ENCODE measurements at regions not wholly inside any gene's neighbourhood (a gene's known extent, or its start where the extent isn't known, plus 50 kb on each side); places are given as distances from the start of the nearest gene placed in this dataset.
"Not testable (repeated sequence)": the region's sequence is repeated elsewhere in the genome, so short reads cannot be mapped to it uniquely, and the experiment has no call there.

DNA sequence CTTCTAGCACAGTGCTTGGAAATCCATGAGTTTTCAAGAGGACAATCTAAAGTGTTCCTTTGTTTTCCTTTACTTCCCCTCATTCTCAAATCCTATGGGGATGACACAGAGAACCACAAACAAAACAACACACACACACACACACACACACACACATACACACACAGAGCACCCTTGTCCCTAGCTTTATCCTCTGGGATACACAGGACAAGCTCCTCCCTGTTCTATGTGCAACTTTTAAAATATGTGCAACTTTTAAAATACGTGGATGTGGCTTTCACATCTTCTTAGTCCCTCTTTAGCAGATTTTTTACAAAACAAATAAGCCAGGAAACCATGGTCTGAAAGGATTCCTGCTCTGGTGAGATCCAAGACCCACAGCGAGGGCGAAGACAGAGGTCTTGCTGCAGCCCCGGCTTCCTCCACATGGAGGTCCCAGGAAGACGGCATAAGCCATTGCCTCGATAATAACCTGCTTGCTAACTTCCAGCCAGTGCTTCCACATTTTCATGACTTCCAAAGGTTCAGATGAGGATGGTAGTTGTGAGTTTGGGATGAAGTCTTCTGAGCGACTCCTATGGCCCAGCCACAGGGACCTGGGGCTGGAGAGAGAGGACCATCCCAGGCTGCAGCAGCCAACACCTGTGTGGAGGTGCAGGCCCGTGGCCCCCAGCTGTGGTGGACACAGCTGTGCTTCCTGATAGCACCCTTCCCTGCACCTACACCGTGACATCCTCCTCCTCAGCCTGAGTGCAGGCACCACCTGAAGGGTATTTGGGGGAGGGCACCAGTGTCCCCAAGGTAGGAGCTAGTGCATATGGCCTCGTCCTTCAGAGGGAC, 62.8 kb upstream of the CD93 start:
- no peak for DNase-seq

DNA sequence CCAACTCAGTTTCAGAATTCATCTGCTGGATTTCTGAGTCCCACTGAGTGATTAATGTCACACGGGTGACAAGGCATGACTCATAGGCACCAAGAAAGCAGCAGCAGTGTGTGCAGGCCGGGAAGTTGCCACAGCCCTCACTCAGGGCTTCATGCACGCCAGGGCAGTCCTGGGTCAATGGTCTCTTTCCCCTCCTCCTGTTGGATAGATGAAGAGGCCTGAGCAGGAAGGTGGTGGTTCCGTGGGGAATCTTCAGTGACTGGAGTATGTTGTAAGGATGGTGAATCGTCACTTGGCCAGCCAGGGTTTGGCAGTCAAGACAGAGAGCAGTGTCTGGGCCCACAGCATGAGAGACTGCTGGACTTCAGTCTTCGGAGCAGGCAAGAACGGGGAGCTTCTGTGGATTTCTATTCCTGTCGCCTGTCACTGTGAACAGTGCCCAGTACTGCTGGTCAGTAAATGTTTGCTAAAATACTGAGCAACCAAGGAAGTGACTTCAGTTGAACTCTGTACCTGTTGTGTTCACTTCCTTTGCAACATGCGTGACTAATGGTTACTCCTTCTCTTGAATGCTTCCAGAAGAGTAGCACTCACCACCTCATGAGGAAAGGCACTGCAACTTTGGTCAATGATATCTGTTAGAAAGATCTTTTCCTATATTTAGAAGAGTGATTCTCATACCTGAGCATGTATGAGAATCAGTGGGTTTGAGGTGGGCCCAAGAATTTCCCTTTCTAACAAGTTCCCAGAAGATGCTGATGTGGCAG, 62.0 kb upstream of the CD93 start:
- no peak for DNase-seq

- no peak for DNase-seq
Observed at GRCh38 chr20:23147647-23147963, 61.5 kb upstream of the CD93 start.

DNA sequence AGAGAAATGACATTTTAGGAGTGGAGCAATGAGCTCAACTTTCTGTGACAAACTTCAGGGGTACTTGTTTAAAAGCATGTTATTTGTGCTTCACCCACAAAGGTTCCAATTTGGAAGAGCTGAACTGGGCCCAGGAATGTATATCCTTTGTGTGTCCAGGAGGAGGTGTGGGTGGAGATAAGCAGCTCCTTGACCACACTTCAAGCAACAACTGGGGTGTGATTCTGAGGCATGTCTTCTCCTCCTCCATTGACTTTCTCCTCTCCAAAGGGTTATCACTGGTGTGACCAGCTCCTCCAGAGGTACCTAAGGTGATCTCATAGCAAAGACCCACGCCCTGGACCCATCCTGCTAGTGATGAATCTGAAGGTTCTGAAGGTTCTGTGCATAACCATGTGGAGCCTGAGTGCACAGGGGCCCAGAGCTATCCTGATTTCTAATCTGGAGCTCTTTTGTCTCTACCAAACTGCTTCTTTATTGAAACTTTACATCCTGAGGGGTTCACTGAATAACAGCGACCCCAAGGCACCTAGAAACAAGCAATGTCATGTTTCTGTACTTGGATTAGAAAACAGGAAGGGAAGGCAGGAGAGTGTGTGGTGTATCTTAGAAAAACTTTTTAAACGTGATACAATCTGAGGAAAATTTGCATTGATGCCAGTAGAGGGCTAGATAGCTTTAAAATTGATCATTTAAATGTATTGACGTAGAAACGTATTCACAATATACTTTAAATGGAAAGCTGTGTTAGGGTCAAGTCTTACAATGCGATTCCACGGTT, 60.9 kb upstream of the CD93 start:
- no peak for DNase-seq

- DNase-seq, result no peak
Observed at GRCh38 chr20:23146181-23146580, 60.1 kb upstream of the CD93 start.

DNA sequence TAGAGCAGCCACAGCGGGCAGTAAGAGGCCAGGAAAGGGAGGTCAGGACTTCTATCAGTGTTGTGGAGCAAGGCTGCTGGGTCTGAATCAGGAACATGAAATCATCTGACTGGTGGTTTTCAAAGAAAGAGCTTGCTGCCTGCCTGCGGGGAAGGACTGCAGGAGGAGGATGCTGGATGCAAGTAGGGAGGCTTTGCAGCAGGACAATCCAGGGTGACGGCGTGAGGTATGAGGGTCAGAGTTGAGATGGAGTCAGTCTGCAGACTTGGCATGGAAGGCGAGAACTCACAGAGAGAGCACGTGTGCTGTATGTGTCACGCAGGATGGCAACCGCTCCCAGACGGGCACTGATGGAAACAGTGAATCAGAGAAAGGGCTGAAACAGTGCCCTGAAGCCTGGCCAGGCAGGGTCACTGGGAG, 59.2 kb upstream of the CD93 start:
- DNase-seq, result no peak

DNA sequence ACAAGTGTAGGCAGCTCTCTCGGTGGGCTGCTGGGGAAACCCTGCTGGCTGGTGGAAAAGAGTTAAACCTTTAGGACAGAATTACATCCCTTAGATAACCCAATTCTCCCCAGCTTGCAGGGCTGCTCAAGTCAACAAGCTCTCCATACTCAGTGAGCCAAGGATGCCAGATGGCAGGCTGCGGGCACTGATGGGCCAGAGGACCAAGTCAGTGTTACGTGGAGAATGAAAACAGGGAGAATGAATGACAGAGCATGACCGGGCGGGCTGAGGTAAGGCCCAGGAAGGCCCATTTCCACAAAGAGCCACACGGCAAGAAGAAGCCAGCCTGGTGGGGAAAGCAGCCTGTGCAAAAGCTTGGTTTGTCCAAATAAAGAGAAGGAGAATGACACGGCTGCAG, 58.7 kb upstream of the CD93 start:
- no peak for DNase-seq

GRCh38 chr20:23143986-23144690, 58.0 kb upstream of the CD93 start:
- no peak for DNase-seq

- DNase-seq, result no peak
Observed at GRCh38 chr20:23143098-23143497, 57.0 kb upstream of the CD93 start.

- no peak for DNase-seq
Observed at GRCh38 chr20:23142162-23143050, 56.3 kb upstream of the CD93 start.

DNA sequence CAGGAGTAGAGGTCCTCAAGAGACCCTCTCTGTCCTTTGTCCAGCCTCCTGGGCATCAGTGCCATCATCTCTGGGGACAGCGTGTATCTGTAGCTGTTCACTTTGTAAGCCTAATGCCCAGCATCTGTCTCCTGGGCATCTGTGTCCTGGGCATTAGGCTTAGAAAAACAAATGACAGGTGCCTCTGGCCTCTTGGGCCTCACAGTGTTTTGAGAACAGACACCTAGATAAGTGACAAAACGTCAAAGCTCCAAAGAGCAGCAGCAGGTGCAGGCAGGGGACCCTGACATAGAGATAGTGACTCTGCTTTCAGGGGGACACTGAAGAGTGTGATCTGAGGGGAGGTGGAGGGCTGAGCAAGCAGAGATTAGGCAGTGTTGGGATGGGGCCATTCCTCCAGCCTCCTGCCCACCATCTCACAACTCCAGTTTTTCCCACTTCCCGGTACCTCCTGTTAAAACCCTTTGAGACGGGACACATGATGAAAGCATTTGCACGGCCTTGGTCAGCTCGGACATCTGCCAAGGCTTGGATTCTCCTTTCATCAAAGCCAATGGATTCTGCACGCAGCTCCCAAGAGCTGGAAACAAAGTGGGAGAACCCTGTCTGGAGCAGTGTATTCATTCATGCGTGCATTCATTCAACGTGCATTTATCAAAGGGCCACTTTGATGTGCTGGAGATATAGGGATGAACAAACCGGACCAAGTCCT, 55.5 kb upstream of the CD93 start:
- DNase-seq, result no peak

DNA sequence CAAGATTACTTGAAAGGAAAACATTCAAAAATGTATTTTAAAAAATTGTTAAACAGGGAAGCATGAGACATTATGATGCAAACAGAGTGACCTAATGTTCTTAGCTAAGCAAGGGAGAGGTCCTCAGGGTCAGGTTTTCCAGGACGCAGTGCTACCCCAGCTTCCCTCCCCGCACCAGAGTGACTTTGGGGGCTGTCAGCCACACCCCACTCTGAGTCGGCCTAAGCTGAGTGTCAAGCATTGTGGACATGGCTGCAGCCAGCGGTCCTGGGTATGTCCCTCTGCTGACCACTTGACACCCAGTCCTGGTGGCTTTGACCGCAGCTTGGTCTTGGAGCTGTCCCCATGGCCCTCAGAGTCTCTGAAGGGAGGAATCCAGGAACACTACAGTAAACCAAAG, 54.9 kb upstream of the CD93 start:
- no peak for DNase-seq

- DNase-seq, result not testable (repeated sequence)
Observed at GRCh38 chr20:23139984-23140383, 53.9 kb upstream of the CD93 start.

DNA sequence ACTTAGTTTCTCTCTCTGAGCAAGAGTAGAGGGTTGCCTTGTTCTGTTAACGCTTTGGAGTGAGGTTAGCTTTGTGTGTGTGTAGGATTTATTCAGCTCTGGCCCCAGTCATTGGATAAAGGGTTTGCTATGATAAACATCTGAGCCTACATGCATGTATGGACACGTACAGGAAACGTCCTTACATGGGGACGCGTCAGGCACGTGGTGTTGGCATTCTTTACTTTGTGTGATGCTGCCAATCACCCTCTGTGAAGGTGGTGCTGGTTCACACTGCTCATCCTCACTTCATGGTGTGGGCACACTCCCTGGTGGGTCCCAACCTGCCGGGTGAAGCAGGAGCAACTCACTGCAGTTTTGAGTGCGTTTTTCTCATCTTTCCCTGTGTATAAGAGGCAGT, 53.4 kb upstream of the CD93 start:
- DNase-seq, result no peak

DNA sequence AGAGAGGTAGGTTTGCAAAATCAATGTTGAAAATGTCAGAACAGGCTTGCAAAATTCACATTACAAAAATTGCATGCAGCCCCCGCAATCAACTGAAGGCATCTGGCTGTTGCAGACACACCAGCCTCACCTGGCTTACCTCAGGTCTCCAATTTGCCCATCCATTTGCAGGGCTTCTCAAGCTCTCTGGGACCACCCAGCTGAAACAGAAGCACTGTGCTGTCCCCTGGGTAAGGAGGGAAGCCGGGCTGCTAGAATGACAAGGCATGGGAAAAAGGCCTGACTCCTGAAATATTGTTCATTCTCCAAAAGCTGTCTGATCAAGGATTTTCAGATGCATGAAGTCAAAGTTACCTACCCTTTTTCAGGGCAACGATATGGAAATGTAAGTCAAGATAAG, 52.6 kb upstream of the CD93 start:
- DNase-seq, result no peak

GRCh38 chr20:23138226-23138625, 52.1 kb upstream of the CD93 start:
- no peak for DNase-seq

DNA sequence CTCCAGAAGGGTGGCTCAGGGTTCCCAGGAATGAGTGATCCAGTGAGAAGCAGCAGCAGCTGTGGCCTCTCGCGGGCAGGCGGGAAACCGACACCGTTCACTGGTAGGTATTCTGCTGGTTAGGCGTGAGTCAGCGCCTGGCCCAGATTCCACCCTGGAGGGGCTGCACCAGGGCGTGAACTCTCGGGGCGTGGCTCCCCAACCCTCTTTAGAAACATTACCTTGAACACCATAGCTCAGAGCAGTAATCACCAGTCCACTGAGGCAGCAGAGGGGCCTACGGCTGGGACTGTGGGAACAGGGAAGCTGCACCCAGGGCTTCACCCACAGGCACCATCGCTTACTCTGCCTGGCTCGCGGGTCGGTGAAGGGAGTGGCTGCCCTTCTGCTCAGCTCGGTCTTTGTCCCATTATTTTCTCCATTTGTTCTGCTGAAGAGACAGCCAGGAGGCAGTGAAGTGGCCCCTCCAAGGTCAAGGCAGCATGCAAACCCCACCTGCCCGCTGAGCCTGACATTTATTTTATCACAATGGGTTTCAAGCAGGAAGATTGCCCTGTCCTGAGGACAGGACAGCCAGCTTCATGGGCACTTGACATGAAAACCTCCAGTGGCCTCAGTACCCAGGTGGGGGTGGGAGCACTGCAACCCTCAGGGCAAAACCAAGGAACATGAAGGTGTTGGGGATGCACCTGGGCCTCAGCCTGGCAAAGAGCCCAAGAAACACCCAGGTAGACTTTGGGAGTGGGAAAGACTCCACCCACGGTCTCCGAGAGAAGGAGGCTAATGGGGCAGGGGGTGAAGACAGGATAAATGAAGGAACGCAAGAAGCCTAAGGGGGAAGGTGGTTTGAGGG, 51.0 kb upstream of the CD93 start:
- DNase-seq, result no peak

- DNase-seq, result no peak
Observed at GRCh38 chr20:23135449-23136420, 49.6 kb upstream of the CD93 start.

All from midbrain (tissue), 1 donor.